SK-N-SH (cell line): ENCODE measurements at regions not wholly inside any gene's neighbourhood (a gene's known extent, or its start where the extent isn't known, plus 50 kb on each side); places are given as distances from the start of the nearest gene placed in this dataset.

Experiments used
- NFIC ChIP-seq: IDR thresholded peaks from 2 replicates; pipeline ENCODE4 v1.4.0; 2012; ENCODE audit warnings: borderline replicate concordance
- POLR2AphosphoS5 ChIP-seq: IDR thresholded peaks from 2 replicates; pipeline ENCODE4 v1.6.1; 2012; ENCODE audit warnings: low read depth, low read length
- REST ChIP-seq: IDR thresholded peaks from 2 replicates; pipeline ENCODE4 v1.6.1; 2012; ENCODE audit warnings: mild to moderate bottlenecking, low read depth, low read length, moderate library complexity

- no peak for TF ChIP-seq NFIC
- TF ChIP-seq REST: no peak
- no peak for TF ChIP-seq POLR2AphosphoS5
Observed at GRCh38 chr9:106644661-106645060, 218.3 kb upstream of the ZNF462 start.
